ENCODE measurements at regions not wholly inside any gene's neighbourhood (a gene's known extent, or its start where the extent isn't known, plus 50 kb on each side); places are given as distances from the start of the nearest gene placed in this dataset.

DNA sequence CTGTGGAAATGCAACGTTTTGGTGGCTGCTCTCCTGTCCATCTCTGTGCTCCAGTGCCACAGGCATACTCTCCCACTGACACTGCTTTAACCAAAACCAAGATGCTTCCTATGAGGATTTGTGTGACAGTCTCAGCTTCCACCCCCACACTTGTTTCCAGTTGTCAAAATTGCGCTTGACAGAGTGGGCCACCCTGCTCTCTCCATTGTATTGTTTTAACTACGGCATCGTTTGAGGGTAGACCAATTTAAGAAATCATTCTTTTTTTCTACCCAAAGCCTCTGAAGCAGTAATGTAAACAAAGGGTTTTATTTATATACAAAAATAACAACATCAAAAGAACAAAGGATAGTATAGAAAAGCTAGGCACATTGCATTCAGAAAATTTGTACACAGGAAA is 178.0 kb downstream of the INHBA start:
- no peak for DNase-seq

DNA sequence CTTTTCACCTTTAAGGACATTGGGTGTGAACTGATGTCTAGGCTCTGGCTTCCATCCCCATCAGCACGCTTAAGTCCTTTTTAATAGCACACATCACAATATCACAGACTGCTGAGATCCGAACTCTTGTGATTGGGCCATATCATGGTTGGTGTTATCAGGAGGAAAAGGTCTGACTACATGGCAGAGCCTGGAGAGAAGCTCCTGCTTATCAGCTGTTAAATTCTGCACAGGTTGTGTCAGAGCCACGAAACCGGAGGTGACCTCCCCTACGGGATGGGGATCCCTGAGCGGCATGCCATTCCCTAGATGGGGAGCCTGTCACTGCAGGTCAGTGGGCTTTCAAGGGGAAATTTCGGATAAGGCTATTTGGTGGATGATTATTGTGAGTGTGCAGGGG is 182.4 kb downstream of the INHBA start:
- no peak for DNase-seq

GRCh38 chr7:41517771-41518170 is 185.1 kb downstream of the INHBA start:
- DNase-seq, result no peak

- DNase-seq, result no peak
These were observed 194.1 kb downstream of the INHBA start for GRCh38 chr7:41508755-41509154.

DNA sequence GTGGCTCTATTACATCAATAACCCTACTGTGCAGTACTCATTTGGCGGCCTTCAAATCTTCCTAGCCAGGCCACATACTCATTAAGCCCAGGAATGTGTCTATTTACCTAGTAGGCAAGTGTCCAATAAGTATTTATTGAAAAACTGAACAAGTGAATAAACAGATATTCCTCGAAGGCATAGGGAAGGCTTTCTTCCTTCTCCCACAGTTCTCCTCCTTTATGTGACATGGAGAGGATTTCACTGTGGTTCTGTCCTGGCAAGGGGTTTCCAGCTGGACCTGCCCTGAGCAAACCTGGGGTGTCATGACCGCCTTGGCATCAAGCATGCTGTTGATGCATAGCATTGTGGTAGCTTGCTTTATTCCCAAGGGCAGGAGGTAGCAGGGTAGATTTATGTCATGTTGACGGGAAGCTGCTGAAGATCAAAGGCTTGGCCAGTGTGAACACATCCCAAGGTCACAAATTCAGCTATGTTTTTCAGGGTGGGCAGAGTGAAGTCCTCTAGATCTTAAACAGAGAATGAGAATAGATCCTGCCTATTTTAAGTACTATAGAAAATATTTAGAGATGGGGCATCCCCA is 195.1 kb downstream of the INHBA start:
- DNase-seq, result no peak

DNA sequence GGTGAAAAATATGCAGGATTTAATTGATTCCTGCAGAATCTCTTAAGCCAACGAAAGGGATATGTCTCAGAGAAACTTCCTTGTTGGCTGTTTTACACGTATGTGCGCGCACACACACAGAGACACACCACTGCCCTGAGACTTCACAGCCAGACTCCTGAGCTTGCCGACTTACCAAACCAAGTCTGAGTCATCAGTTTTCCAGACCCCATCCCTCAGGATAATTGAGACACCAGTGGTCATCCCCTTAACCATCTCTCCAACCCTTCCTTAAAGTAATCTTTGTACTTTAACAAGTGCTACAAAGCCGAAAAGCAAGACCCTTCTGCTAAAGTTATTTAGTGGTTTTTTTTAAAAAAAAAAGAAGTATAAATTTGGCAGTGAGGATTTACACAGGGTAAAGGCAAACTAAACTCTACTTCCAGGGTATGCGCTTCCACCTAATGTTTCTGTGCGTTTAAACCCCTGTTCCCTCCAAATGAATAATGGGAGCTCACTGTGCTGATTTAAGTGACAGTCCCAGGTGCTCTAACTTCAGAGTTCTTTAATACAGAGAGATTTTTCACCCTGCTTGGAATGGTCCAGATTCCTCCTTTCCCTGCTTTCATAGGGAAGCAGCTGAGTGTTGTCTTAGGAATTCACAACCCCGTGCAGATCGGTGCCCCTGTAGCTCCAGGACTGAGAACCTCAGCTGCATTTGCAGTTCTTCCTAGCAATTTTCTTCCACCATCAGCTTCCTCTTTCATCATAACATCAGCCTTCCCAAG is 198.5 kb downstream of the INHBA start:
- DNase-seq, result peak; percentile 22

GRCh38 chr7:41503438-41503837 is 199.5 kb downstream of the INHBA start:
- no peak for DNase-seq

- no peak for DNase-seq
These were observed 201.4 kb downstream of the INHBA start for GRCh38 chr7:41501466-41501865.

GRCh38 chr7:41501006-41501405 is 201.9 kb downstream of the INHBA start:
- no peak for DNase-seq

GRCh38 chr7:41492603-41493002 is 210.3 kb downstream of the INHBA start:
- DNase-seq, result no peak

DNA sequence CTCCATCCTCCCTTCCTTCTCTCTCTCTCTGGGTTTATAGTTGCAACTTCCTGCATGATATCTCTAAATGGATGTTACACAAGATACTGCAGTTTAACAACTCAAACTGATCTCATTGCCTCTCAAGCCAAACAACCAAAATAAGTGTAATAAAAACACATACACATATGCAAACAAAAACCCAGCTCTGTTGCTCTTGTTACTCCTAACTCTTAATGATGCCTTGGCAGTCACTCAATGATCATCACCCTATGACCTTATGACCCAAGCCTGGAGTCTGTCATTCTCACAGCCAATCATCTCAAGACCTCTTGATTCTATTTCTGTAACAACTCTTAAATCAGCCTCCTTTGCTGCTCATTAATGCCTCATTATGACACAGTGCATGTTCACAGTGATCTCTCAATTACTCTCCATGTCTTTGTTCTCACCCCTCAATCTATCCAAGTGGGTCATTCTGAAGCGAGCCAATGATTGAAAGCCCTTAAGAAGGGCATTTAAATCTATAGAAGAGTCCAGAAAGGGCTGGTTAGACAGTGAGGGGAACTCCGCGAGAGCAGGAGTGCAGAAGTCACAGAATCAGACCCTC is 210.9 kb downstream of the INHBA start:
- no peak for DNase-seq

GRCh38 chr7:41491308-41491707 is 211.6 kb downstream of the INHBA start:
- DNase-seq, result no peak

DNA sequence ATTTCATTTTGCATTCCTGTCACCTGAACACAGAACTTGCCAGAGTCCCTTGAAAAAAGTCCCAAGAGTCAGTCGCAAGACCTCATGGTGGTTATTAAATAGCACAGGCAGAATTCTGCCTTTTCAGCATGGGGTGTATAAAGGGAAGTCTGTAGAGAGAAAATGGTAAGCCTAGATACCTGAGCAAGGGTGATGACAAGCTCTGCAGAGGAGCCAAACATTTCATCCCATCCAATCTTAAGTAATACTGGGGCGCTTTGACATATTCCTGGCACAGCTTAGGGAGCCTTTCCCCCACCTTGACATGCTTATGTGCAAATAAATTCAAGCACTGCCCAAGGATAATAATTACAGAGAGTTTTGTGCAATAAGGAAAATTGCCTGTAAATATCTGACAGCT is 213.0 kb downstream of the INHBA start:
- no peak for DNase-seq

GRCh38 chr7:41487229-41487940 is 215.5 kb downstream of the INHBA start:
- peak; percentile 25 for DNase-seq

DNA sequence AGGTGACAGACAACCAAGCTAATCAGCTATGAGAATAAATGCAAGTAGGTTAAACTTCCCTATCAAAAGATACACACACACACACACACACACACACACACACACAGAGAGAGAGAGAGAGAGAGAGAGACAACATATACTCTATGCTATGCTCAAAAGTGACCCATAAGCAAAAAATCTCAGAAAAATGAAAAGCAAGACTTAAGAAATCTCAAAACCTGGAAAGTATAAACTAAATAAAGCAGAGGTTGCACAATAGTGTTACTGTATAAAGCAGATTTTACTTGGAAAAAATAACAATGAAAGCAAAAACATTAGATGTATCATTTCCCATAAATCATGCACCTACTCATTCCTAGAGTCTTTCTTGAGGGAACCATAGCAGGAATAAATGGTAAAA is 221.5 kb downstream of the INHBA start:
- DNase-seq, result no peak

- DNase-seq, result no peak
These were observed 224.7 kb downstream of the INHBA start for GRCh38 chr7:41478187-41478586.

- no peak for DNase-seq
These were observed 226.5 kb downstream of the INHBA start for GRCh38 chr7:41476460-41476803.

DNA sequence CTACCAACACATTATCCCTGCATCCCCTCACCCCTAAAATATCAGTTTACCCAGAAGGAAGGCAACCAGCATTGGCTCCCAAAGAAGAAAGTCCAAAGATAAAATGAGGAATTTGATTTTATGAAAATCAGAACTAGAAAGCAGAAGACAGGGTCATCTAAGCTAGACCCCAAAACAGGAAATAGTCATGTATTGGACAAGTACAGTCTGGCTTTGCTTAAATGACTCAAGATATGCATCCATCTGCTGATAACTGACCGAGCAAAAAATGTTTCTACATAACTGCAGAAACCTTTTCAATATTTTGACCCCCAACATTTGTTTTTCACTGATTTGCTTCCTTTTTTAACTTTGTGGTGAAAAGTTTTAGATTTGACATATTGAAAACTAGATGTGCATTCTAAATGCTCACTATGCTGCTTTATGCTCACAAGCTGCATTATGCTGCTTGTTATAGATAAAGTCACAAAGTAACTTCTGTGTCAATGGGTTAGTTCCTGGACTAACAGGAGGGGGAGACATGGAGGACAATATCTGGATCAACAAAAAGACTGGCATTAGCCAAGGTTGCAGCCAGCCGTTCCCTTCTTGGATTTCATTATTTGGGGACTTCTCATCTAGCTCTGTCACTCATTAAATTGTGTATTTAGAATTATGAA is 227.0 kb downstream of the INHBA start:
- DNase-seq, result no peak

GRCh38 chr7:41472427-41473125 is 230.3 kb downstream of the INHBA start:
- no peak for DNase-seq

DNA sequence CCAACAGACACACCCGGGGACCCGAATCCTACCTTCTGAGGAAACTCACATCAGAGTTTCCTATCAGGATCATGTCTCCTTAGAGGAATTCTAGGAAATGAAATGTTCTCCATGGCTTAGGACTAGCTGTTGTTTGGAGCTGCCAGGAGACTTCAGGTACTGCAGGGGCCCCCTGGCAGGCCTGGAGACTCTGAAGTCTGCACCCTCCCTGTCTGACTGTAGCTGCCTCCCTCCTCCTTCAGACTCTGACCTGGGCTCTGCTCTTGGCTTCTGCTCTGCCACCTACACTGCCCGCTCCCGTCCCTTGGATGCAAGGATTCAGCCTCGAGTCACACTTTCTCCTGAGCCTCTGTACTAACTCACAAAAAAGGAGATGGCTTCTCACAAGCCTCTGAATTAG is 232.8 kb downstream of the INHBA start:
- DNase-seq, result no peak

- no peak for DNase-seq
These were observed 235.3 kb downstream of the INHBA start for GRCh38 chr7:41467596-41467995.
